Heart left ventricle (tissue), 16 donors: ENCODE measurements at regions not wholly inside any gene's neighbourhood (a gene's known extent, or its start where the extent isn't known, plus 50 kb on each side); places are given as distances from the start of the nearest gene placed in this dataset.

ENCODE experiments used
- ATAC-seq, 4 donors: fragments of 200-7000 bp; cut with Tn5 transposase; one replicate each; pipeline ENCODE4 v1.9.1; 2020 to 2022; ENCODE audit warnings: moderate library complexity in 4 of 4, mild to moderate bottlenecking in 3 of 4, moderate number of reproducible peaks in 1 of 4
- DNase-seq, 5 donors: peaks; one replicate each; pipeline ENCODE4 v3.0.0-alpha.2; 2020
- H3K27ac ChIP-seq, 12 donors: fragments of 200-600 bp; sonication (generic) in 4 of 12; one replicate each; pipeline versions ENCODE4 v1.5.0 to v1.8.0; 2016 to 2022; ENCODE audit warnings: mild to moderate bottlenecking in 2 of 12
- H3K27me3 ChIP-seq, 9 donors: fragments of 200-600 bp; sonication (generic) in 2 of 9; one replicate each; pipeline versions ENCODE4 v1.5.1 to v1.8.0; 2016 to 2022; ENCODE audit warnings: mild to moderate bottlenecking in 3 of 9
- H3K36me3 ChIP-seq, 9 donors: fragments of 200-600 bp; sonication (generic) in 2 of 9; one replicate each; pipeline versions ENCODE4 v1.5.0 to v1.8.0; 2018 to 2022; ENCODE audit warnings: mild to moderate bottlenecking in 2 of 9
- H3K4me1 ChIP-seq, 12 donors: fragments of 200-600 bp; sonication (generic) in 4 of 12; one replicate each; pipeline versions ENCODE4 v1.5.0 to v1.8.0; 2016 to 2022; ENCODE audit warnings: mild to moderate bottlenecking in 3 of 12
- H3K4me3 ChIP-seq, 12 donors: fragments of 200-600 bp; sonication (generic) in 4 of 12; one replicate each; pipeline versions ENCODE4 v1.5.0 to v1.8.0; 2017 to 2022; ENCODE audit warnings: mild to moderate bottlenecking in 9 of 12, moderate library complexity in 4 of 12
- H3K9me3 ChIP-seq, 12 donors: fragments of 200-600 bp; sonication (generic) in 4 of 12; one replicate each; pipeline versions ENCODE4 v1.5.0 to v1.8.0; 2016 to 2022; ENCODE audit warnings: mild to moderate bottlenecking in 1 of 12
- POLR2A ChIP-seq, 2 donors: fragments of 450-650 bp; IDR thresholded peaks; one replicate each; pipeline ENCODE4 v1.6.1; 2017; ENCODE audit warnings: antibody characterized with exemption in 2 of 2, mild to moderate bottlenecking in 2 of 2, moderate library complexity in 2 of 2
- WGBS, 4 donors: extraction: QIAGEN DNeasy Blood & Tissue Kit in 2 of 4; methylation state at CpG; one replicate each; pipeline versions ENCODE4 v1.1.5 to v1.1.7; 2013 to 2018; 5-methylcytosine and 5-hydroxymethylcytosine counted together
- intact Hi-C, 10 donors: fragments of 100-400 bp; cut with DNase I; formaldehyde crosslinking; loops; one replicate each; pipeline versions ENCODE4 v1.11.1 to v1.14.2; 2022
- TF ChIP-seq, protein P1 (sequence below), 12 donors: fragments of 200-600 bp; sonication (generic) in 4 of 12; IDR thresholded peaks; one replicate each; pipeline versions ENCODE4 v1.5.0 to v1.8.0; 2018 to 2022; ENCODE audit warnings: antibody characterized with exemption in 12 of 12, mild to moderate bottlenecking in 5 of 12
- donor health status: ischemic (EF 13 %, LVEDD 7.1; RV severe dilation, severe dysfunction).
- donor health status: healthy with polysubstance abuse.
- donor health status: DM: no; HTN: yes; CAD: no.
- donor health status: DM: no; HTN: no; CAD: no.
- donor health status: ischemic (EF 25% LVEDD 6.9; RV normal size, moderate dysfunction).
- donor health status: ischemic (EF 25% LVEDD 5.7; RV mildly dilated, moderate dysfunction).
- donor health status: healthy.
- donor health status: DM: yes; HTN: yes; CAD: no.
- donor health status: ischemic (EF 35%, LVEDD 5.7; RV mildly dilated, moderate dysfunction).
- donor health status: nonischemic (EF 11% LVEDD 7.7; RV severe dilation, severe dysfunction).
- donor health status: DM: yes; HTN: yes; CAD: no.
- donor health status: PGD.
- donor health status: ischemic (EF 29% LVEDD 5.4; RV normal size, mild dysfunction).
- donor health status: nonischemic (EF 23%, LVEDD 6.1; RV moderate dilation, normal function).

DNA sequence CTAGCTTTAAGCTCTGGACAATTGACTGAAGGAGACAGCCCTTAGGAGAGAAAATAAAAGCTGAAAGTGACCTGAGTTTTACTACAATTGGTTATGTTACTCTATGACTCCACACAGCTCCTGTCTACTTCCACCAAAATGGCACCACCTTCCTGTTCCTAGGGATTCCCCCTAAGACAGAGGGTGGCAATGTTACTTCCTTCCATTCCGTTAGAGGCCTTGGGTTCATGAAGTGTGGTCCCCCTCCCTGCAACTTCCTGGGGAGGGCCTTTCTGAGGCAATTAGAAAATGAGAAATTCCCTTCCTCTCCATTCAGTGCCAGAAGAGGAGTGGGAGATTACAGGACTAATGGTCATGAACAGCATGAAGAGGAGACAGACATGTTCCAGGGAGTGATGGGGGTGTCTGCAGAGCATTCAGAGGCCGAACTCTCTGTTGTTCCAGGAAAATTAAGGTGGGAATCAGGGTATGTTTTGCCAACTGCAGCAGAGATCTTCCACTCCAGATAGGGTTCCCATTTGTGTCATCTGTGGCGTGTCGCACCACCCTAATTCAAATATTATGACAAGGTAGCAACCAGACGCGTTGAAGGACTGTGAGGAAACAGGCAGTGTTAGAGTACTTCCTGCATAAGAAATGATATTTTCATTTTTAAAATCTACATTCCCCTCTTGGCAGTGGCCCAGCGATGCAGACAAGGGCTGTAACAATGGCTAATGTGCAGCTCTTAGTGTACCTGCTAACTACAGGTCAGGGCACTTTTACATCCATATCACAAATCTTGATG is 53.1 kb upstream of the TRIM67 start:
- H3K36me3 ChIP-seq: no peaks in the 10 kb centered on the region
- no peak overlapping the region for H3K4me3 ChIP-seq
- intact Hi-C loops: no loop called here
- peaks cover 0 to 24% (median 8%) of the 10 kb centered on the region in 12 donors for H3K4me1 ChIP-seq
- DNase-seq (no peak), ATAC-seq (no peak)
- no peak overlapping the region for H3K27ac ChIP-seq
- peaks cover 0 to 3% (median 0%) of the 10 kb centered on the region in 9 donors for H3K27me3 ChIP-seq
- 48 to 77% (median 66%) methylated on average over 7 of the region's 7 CpGs for WGBS, 4 donors
- no peak for TF ChIP-seq POLR2A (IDR thresholded peaks at IDR 0.05)
- TF ChIP-seq, protein P1, sequence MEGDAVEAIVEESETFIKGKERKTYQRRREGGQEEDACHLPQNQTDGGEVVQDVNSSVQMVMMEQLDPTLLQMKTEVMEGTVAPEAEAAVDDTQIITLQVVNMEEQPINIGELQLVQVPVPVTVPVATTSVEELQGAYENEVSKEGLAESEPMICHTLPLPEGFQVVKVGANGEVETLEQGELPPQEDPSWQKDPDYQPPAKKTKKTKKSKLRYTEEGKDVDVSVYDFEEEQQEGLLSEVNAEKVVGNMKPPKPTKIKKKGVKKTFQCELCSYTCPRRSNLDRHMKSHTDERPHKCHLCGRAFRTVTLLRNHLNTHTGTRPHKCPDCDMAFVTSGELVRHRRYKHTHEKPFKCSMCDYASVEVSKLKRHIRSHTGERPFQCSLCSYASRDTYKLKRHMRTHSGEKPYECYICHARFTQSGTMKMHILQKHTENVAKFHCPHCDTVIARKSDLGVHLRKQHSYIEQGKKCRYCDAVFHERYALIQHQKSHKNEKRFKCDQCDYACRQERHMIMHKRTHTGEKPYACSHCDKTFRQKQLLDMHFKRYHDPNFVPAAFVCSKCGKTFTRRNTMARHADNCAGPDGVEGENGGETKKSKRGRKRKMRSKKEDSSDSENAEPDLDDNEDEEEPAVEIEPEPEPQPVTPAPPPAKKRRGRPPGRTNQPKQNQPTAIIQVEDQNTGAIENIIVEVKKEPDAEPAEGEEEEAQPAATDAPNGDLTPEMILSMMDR (IDR thresholded peaks at IDR 0.05): no peak
- H3K9me3 ChIP-seq: peaks cover 0 to 6% (median 0%) of the 10 kb centered on the region in 12 donors

DNA sequence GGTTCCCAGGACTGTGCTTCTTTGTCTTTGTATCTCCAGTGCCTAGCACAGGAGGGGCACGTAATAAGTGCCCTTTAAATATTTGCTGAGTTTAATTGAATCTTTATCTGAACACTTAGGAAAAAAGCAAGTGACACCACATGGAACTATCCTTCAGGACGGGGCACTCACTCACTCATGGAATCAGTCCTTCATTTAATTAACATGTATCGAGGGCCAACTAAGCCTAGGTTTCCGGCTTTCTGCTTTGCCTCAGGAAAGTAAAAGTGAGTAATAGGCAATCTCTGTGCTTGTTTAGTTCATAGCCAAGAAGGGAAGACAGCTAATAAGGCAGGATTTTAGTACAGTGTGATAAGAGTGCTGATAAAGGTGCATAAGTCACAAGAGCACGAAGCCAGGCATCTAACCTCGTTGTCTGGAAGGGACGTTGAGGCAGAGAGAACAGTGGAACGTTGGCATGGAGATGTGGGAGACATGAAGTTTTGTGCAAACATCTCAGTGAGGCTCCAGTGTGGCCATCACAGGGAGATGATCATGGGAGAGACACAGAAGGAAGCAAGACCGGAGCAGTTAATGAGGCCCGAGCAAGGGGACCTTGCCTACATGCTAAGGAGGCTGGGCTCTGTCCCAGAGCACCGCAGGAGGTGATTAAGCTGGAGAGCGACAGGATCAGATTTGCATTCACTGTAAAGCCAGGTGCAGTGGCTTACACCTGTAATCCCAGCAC is 54.1 kb upstream of the TRIM67 start:
- peaks cover 0 to 6% (median 0%) of the 10 kb centered on the region in 12 donors for H3K9me3 ChIP-seq
- no peak for ATAC-seq

DNA sequence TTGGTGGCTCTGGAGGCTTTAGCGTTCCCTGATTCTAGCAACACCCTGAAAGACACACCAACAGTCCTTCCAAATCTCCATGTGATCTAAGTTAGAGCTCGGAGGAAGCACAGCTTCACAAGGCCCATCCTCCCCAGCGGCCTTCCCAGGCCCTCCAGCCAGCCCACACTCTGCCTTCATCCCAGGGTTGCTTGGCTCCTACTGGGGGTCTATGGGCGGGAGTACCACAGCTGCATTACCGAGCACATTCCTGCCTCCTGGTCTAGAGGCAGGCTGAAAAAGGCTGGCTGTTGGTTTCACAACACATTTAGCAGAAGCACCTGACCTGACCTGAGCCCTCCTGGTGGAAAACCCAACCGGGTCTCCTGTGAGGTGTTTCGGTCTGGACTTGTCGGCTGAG is 54.7 kb upstream of the TRIM67 start:
- Histone ChIP-seq H3K4me3 (no peak overlapping the region), H3K27ac (no peak overlapping the region), H3K36me3 (no peaks in the 10 kb centered on the region), H3K9me3 (peaks cover 0 to 6% (median 0%) of the 10 kb centered on the region in 12 donors), H3K4me1 (peaks cover 0 to 24% (median 8%) of the 10 kb centered on the region in 12 donors), H3K27me3 (no peaks in the 10 kb centered on the region)
- ATAC-seq (no peak), DNase-seq (no peak)
- TF ChIP-seq, protein P1 (IDR thresholded peaks at IDR 0.05): no peak
- TF ChIP-seq POLR2A (IDR thresholded peaks at IDR 0.05): no peak
- intact Hi-C loops: no loop called here
- 86 to 91% (median 89%) methylated on average over 8 of the region's 8 CpGs for WGBS, 4 donors

More for the DNA sequence above, 54.1 kb upstream of the TRIM67 start:
- Histone ChIP-seq H3K36me3 (no peaks in the 10 kb centered on the region), H3K4me1 (peaks cover 0 to 24% (median 8%) of the 10 kb centered on the region in 12 donors), H3K27ac (no peak overlapping the region), H3K4me3 (no peak overlapping the region), H3K27me3 (no peaks in the 10 kb centered on the region)
- TF ChIP-seq, protein P1 (IDR thresholded peaks at IDR 0.05): no peak
- TF ChIP-seq POLR2A (IDR thresholded peaks at IDR 0.05): no peak
- intact Hi-C loops: no loop called here
- 76 to 80% (median 78%) methylated on average over 12 of the region's 12 CpGs for WGBS, 4 donors
- DNase-seq: no peak

DNA sequence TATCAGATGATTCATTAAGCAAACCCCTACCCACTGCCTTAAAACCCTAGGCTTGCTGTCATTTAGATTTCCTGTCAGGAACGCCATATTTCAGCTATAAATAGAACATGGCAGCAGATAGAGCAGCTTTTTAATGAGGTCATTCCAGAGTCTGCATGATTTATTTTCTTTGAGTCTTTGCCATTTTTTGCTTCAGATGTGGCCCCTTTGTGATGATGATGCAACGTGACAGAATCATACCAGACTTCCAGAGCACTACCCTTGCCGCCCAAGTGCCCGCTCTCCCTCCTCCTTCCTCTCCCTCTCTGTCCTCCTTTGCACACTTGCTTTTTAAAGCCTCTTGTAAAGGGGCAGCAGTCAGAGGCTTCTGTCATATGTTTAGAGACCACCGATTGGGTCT is 55.5 kb upstream of the TRIM67 start:
- H3K9me3 ChIP-seq: peaks cover 0 to 1% (median 0%) of the 10 kb centered on the region in 12 donors
- H3K36me3 ChIP-seq: no peaks in the 10 kb centered on the region
- H3K27me3 ChIP-seq: no peaks in the 10 kb centered on the region
- DNase-seq (no peak), ATAC-seq (peak in 3 of 4 donors; percentile 54 to 85 (median 65))
- no peak for TF ChIP-seq POLR2A (IDR thresholded peaks at IDR 0.05)
- TF ChIP-seq, protein P1 (IDR thresholded peaks at IDR 0.05): no peak
- WGBS, 4 donors: 16 to 29% (median 25%) methylated on average over 5 of the region's 5 CpGs
- no peak overlapping the region for H3K4me3 ChIP-seq
- intact Hi-C loops: no loop called here
- no peak overlapping the region for H3K27ac ChIP-seq
- peaks cover 0 to 24% (median 8%) of the 10 kb centered on the region in 12 donors for H3K4me1 ChIP-seq
